ENCODE measurements at regions not wholly inside any gene's neighbourhood (a gene's known extent, or its start where the extent isn't known, plus 50 kb on each side); places are given as distances from the start of the nearest gene placed in this dataset.
A peak's percentile ranks its signal among the peaks of the same experiment; 100 is the strongest.

DNA sequence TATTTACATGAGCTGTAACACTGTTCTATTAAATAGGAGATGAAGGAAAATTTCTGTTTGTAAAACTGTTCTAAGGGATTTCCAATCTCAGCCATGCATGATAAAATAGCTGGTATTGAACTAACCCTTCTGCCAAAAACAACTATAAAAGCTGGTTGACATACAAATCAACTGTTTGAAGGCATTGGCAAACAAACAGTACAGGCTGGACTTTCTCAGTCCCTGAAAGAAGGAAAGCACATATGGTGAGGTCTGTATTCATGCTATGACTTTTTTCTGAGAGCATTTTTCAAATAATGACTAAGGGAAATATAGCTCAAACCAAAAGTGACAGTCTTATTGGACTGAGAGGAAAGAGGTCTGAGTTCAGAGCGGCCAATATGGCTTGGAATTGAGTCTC is 117.0 kb upstream of the CCDC54 start:
- Histone ChIP-seq H3K9me3 (ENCODE audit: insufficient read depth, low read length) (no peaks in the 10 kb centered on the region), H3K36me3 (replicated peaks; ENCODE audit: low read depth, low read length) (no peaks in the 10 kb centered on the region), H3K4me2 (ENCODE audit: low read length) (no peak overlapping the region), H2AFZ (ENCODE audit: low read depth, low read length) (no peak overlapping the region), H3K27ac (ENCODE audit: low read length) (no peak overlapping the region), H3K79me2 (ENCODE audit: low read length) (no peaks in the 10 kb centered on the region), H4K20me1 (ENCODE audit: insufficient read depth, low read length) (no peaks in the 10 kb centered on the region), H3K9ac (ENCODE audit: low read length) (no peak overlapping the region), H3K27me3 (ENCODE audit: low read depth, low read length) (no peaks in the 10 kb centered on the region), H3K4me3 (ENCODE audit: low read length) (no peak overlapping the region), H3K4me1 (ENCODE audit: low read length) (no peaks in the 10 kb centered on the region)
- TF ChIP-seq EZH2phosphoT487 (IDR thresholded peaks at IDR 0.05; ENCODE audit: low read depth) (no peak), CTCF (IDR thresholded peaks at IDR 0.05; ENCODE audit: low read depth, low read length) (no peak)

GRCh38 chr3:107263269-107264021 is 113.8 kb upstream of the CCDC54 start:
- Histone ChIP-seq H3K36me3 (replicated peaks; ENCODE audit: low read depth, low read length) (no peaks in the 10 kb centered on the region), H3K4me3 (ENCODE audit: low read length) (no peak overlapping the region; the same call in 1 of the 2 replicates), H3K9ac (ENCODE audit: low read length) (no peak overlapping the region), H2AFZ (ENCODE audit: low read depth, low read length) (no peak overlapping the region; the same call in 1 of the 2 replicates), H3K27ac (ENCODE audit: low read length) (no peak overlapping the region), H4K20me1 (ENCODE audit: insufficient read depth, low read length) (no peaks in the 10 kb centered on the region), H3K9me3 (ENCODE audit: insufficient read depth, low read length) (no peaks in the 10 kb centered on the region), H3K27me3 (ENCODE audit: low read depth, low read length) (peaks cover 12% of the 10 kb centered on the region), H3K4me2 (ENCODE audit: low read length) (peak overlapping the region; percentile 33), H3K4me1 (ENCODE audit: low read length) (no peaks in the 10 kb centered on the region), H3K79me2 (ENCODE audit: low read length) (no peaks in the 10 kb centered on the region)
- no peak for TF ChIP-seq EZH2phosphoT487 (IDR thresholded peaks at IDR 0.05; ENCODE audit: low read depth)
- TF ChIP-seq CTCF (IDR thresholded peaks at IDR 0.05; ENCODE audit: low read depth, low read length) = no peak

GRCh38 chr3:107264888-107265287 is 112.4 kb upstream of the CCDC54 start:
- Histone ChIP-seq H3K9ac (ENCODE audit: low read length) (no peak overlapping the region), H3K27ac (ENCODE audit: low read length) (no peak overlapping the region), H3K36me3 (replicated peaks; ENCODE audit: low read depth, low read length) (no peaks in the 10 kb centered on the region), H4K20me1 (ENCODE audit: insufficient read depth, low read length) (no peaks in the 10 kb centered on the region), H3K27me3 (ENCODE audit: low read depth, low read length) (peaks cover 15% of the 10 kb centered on the region), H3K4me1 (ENCODE audit: low read length) (no peaks in the 10 kb centered on the region), H3K4me3 (ENCODE audit: low read length) (no peak overlapping the region), H2AFZ (ENCODE audit: low read depth, low read length) (no peak overlapping the region), H3K9me3 (ENCODE audit: insufficient read depth, low read length) (no peaks in the 10 kb centered on the region), H3K79me2 (ENCODE audit: low read length) (no peaks in the 10 kb centered on the region), H3K4me2 (ENCODE audit: low read length) (no peak overlapping the region)
- TF ChIP-seq CTCF (IDR thresholded peaks at IDR 0.05; ENCODE audit: low read depth, low read length) (no peak), EZH2phosphoT487 (IDR thresholded peaks at IDR 0.05; ENCODE audit: low read depth) (no peak)

DNA sequence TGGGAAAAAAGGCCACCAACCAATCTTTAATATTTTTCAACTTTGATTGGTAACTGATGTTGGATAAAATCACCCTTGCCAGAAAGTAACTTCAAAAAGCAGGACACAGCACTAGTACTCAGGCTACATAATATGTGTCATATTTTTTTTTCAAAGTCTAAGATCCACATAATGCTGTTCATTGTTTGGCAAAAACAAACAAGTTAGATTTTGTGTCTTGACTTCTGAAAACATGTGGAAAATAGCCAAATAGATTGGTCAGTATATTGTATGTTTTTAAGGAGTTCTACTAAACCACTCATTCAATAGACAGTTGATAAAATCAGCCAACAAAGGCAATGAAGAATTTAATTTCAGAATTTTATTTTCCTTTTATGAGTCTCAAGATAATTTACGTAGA is 111.7 kb upstream of the CCDC54 start:
- Histone ChIP-seq H3K79me2 (ENCODE audit: low read length) (no peaks in the 10 kb centered on the region), H3K27ac (ENCODE audit: low read length) (no peak overlapping the region), H3K4me2 (ENCODE audit: low read length) (no peak overlapping the region), H3K9me3 (ENCODE audit: insufficient read depth, low read length) (no peaks in the 10 kb centered on the region), H3K36me3 (replicated peaks; ENCODE audit: low read depth, low read length) (no peaks in the 10 kb centered on the region), H4K20me1 (ENCODE audit: insufficient read depth, low read length) (no peaks in the 10 kb centered on the region), H3K4me3 (ENCODE audit: low read length) (no peak overlapping the region), H3K27me3 (ENCODE audit: low read depth, low read length) (peaks cover 15% of the 10 kb centered on the region), H2AFZ (ENCODE audit: low read depth, low read length) (no peak overlapping the region), H3K9ac (ENCODE audit: low read length) (no peak overlapping the region), H3K4me1 (ENCODE audit: low read length) (no peaks in the 10 kb centered on the region)
- TF ChIP-seq EZH2phosphoT487 (IDR thresholded peaks at IDR 0.05; ENCODE audit: low read depth) = no peak
- no peak for TF ChIP-seq CTCF (IDR thresholded peaks at IDR 0.05; ENCODE audit: low read depth, low read length)
